ENCODE measurements at regions not wholly inside any gene's neighbourhood (a gene's known extent, or its start where the extent isn't known, plus 50 kb on each side); places are given as distances from the start of the nearest gene placed in this dataset.

GRCh38 chr7:16202303-16202702 is 219.0 kb downstream of the CRPPA start:
- no peak for TF ChIP-seq POLR2AphosphoS5 (IDR thresholded peaks at IDR 0.05)
- no peak for TF ChIP-seq CTCF (IDR thresholded peaks at IDR 0.05)
- no peak for TF ChIP-seq POLR2A (IDR thresholded peaks at IDR 0.05)

Measured in prostate gland (tissue), 2 donors.